Transverse colon (tissue), 4 donors: ENCODE measurements at regions not wholly inside any gene's neighbourhood (a gene's known extent, or its start where the extent isn't known, plus 50 kb on each side); places are given as distances from the start of the nearest gene placed in this dataset.

ENCODE experiments used
- DNase-seq: peaks from one replicate; pipeline ENCODE4 v3.0.0-alpha.2; 2019
- H3K27ac ChIP-seq, 4 donors: fragments of 200-600 bp; sonication (generic); 2 replicates each; pipeline ENCODE4 v1.5.1; 2016 to 2018; ENCODE audit warnings: inconsistent platforms in 4 of 4
- H3K27me3 ChIP-seq: fragments of 200-600 bp; sonication (generic); 2 replicates; pipeline ENCODE4 v1.5.1; 2017; ENCODE audit warnings: inconsistent platforms
- H3K36me3 ChIP-seq, 4 donors: fragments of 200-600 bp; sonication (generic); 2 replicates each; pipeline ENCODE4 v1.5.1; 2017 to 2019; ENCODE audit warnings: inconsistent platforms in 4 of 4
- H3K4me1 ChIP-seq, 4 donors: fragments of 200-600 bp; sonication (generic); 2 replicates each; pipeline ENCODE4 v1.5.1; 2017 to 2020; ENCODE audit warnings: inconsistent platforms in 4 of 4
- H3K4me3 ChIP-seq, 4 donors: fragments of 200-600 bp; sonication (generic); 1 replicate in 1 of 4; 2 replicates in 3 of 4; pipeline versions ENCODE4 v1.5.1 to v1.6.1; 2017 to 2019; ENCODE audit warnings: inconsistent platforms in 4 of 4
- H3K9me3 ChIP-seq, 2 donors: fragments of 200-600 bp; sonication (generic); 2 replicates each; pipeline ENCODE4 v1.5.1; 2017 to 2019; ENCODE audit warnings: inconsistent platforms in 2 of 2
- CTCF ChIP-seq, 5 experiments: fragments of 200-600 bp in 3 of 5; fragments of 450-650 bp in 2 of 5; sonication (generic) in 3 of 5; IDR thresholded peaks; 1 replicate in 2 of 5; 2 replicates in 3 of 5; pipeline ENCODE4 v1.5.1; 2016 to 2017; ENCODE audit warnings: antibody characterized with exemption in 5 of 5, inconsistent platforms in 3 of 5, mild to moderate bottlenecking in 2 of 5, moderate library complexity in 1 of 5
- EP300 ChIP-seq: sonication (generic); formaldehyde crosslinking; IDR thresholded peaks from one replicate; pipeline ENCODE4 v1.6.1; 2017; ENCODE audit warnings: antibody characterized with exemption, low read depth
- POLR2A ChIP-seq: fragments of 450-650 bp; IDR thresholded peaks from one replicate; pipeline ENCODE4 v1.6.1; 2016; ENCODE audit warnings: antibody characterized with exemption, mild to moderate bottlenecking, moderate library complexity
- POLR2AphosphoS5 ChIP-seq, 3 donors: sonication (generic); formaldehyde crosslinking; IDR thresholded peaks; one replicate each; pipeline ENCODE4 v1.6.1; 2016; ENCODE audit warnings: antibody characterized with exemption in 3 of 3
- WGBS, 2 donors: methylation state at CpG; one replicate each; pipeline ENCODE4 v1.1.5; 2018; ENCODE audit warnings: low coverage in 1 of 2; 5-methylcytosine and 5-hydroxymethylcytosine counted together
- in situ Hi-C, 4 donors: fragments of 200-750 bp; cut with MboI; loops; one replicate each; pipeline versions ENCODE4 v1.15.0 to v1.15.1; 2017; ENCODE audit warnings: low sequenced_read_pairs in 3 of 4, low pct_ligation_motif_present in 1 of 4, low pct_unique_long_range_greater_than_20kb in 1 of 4
- intact Hi-C: fragments of 100-400 bp; cut with DNase I; formaldehyde crosslinking; loops from one replicate; pipeline ENCODE4 v1.15.1; 2023; ENCODE audit warnings: low total_unique reads

- Histone ChIP-seq H3K27me3 (no peaks in the 10 kb centered on the region), H3K4me3 (peak overlapping the region in 1 of 4 donors; percentile 9), H3K36me3 (no peaks in the 10 kb centered on the region), H3K27ac (peak overlapping the region in 3 of 4 donors; percentile 10 to 46 (median 14)), H3K9me3 (no peaks in the 10 kb centered on the region), H3K4me1 (no peaks in the 10 kb centered on the region)
- TF ChIP-seq POLR2A (no peak), POLR2AphosphoS5 (IDR thresholded peaks at IDR 0.05) (no peak), EP300 (no peak)
- in situ Hi-C loops, result no loop called here
- 45 to 60% methylated on average over 2 to 11 of the region's 11 CpGs for WGBS, 2 donors
- intact Hi-C loops, result no loop called here
- no peak for DNase-seq
Measured at GRCh38 chr18:55998071-55998522, 410.1 kb upstream of the TCF4 start.

DNA sequence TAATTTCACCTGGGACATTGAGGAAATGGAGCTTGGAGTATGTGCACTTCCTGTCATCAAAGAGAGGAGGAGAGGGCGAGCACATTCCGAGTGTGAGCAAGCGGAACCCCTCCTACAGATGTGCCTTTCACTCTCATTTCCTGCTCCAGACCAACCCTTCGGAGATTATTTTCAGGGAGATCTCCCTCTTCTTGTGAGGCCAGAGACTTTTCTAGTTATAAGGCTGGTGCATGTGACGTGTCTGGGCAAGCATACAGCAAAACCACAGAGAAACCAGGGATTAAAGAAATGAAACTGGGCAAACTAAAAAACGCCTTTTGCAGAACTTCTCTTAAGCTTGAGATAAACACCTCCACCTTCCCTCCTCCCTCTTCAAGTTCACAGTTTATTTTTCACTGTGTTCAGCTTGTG is 409.2 kb upstream of the TCF4 start:
- Histone ChIP-seq H3K36me3 (no peaks in the 10 kb centered on the region), H3K4me3 (no peak overlapping the region), H3K9me3 (no peaks in the 10 kb centered on the region), H3K27me3 (no peaks in the 10 kb centered on the region), H3K27ac (no peak overlapping the region), H3K4me1 (no peaks in the 10 kb centered on the region)
- intact Hi-C loops, result no loop called here
- 46 to 48% methylated on average over 6 of the region's 6 CpGs for WGBS, 2 donors
- no peak for DNase-seq
- TF ChIP-seq POLR2AphosphoS5 (IDR thresholded peaks at IDR 0.05) (no peak), CTCF (IDR thresholded peaks at IDR 0.05) (no peak), POLR2A (no peak), EP300 (no peak)
- in situ Hi-C loops, result no loop called here

GRCh38 chr18:55996717-55997116 is 408.7 kb upstream of the TCF4 start:
- Histone ChIP-seq H3K9me3 (no peaks in the 10 kb centered on the region), H3K4me3 (no peak overlapping the region), H3K4me1 (no peaks in the 10 kb centered on the region), H3K27me3 (no peaks in the 10 kb centered on the region), H3K27ac (no peak overlapping the region), H3K36me3 (no peaks in the 10 kb centered on the region)
- DNase-seq, result no peak
- 76% methylated on average over 5 of the region's 5 CpGs; no CpG with 5 or more reads in 1 of the 2 donors for WGBS, 2 donors
- no peak for TF ChIP-seq CTCF (IDR thresholded peaks at IDR 0.05)
- in situ Hi-C loops, result no loop called here
- intact Hi-C loops, result no loop called here

- Histone ChIP-seq H3K9me3 (no peaks in the 10 kb centered on the region), H3K27me3 (no peaks in the 10 kb centered on the region), H3K4me1 (no peaks in the 10 kb centered on the region), H3K36me3 (no peaks in the 10 kb centered on the region), H3K4me3 (no peak overlapping the region), H3K27ac (no peak overlapping the region)
- DNase-seq, result no peak
- WGBS, 2 donors, result 88 to 90% methylated on average over 2 of the region's 2 CpGs
- intact Hi-C loops (no loop called here), in situ Hi-C loops (no loop called here)
- TF ChIP-seq POLR2AphosphoS5 (IDR thresholded peaks at IDR 0.05), result no peak
- TF ChIP-seq CTCF (IDR thresholded peaks at IDR 0.05), result no peak
Measured at GRCh38 chr18:55990186-55990585, 402.2 kb upstream of the TCF4 start.

GRCh38 chr18:55988537-55988936 is 400.5 kb upstream of the TCF4 start:
- DNase-seq, result no peak
- no peak overlapping the region for H3K4me3 ChIP-seq
- H3K4me1 ChIP-seq, result no peaks in the 10 kb centered on the region
- no peaks in the 10 kb centered on the region for H3K27me3 ChIP-seq
- in situ Hi-C loops, result no loop called here
- no peak for TF ChIP-seq CTCF (IDR thresholded peaks at IDR 0.05)
- TF ChIP-seq POLR2AphosphoS5 (IDR thresholded peaks at IDR 0.05), result peak in 2 of 3 donors; percentile 5 to 26
- intact Hi-C loops, result no loop called here
- 53 to 75% methylated on average over 2 of the region's 2 CpGs for WGBS, 2 donors
- H3K36me3 ChIP-seq, result no peaks in the 10 kb centered on the region
- peak overlapping the region in 1 of 4 donors; percentile 32 for H3K27ac ChIP-seq
- no peaks in the 10 kb centered on the region for H3K9me3 ChIP-seq
